ENCODE measurements at regions not wholly inside any gene's neighbourhood (a gene's known extent, or its start where the extent isn't known, plus 50 kb on each side); places are given as distances from the start of the nearest gene placed in this dataset.

DNA sequence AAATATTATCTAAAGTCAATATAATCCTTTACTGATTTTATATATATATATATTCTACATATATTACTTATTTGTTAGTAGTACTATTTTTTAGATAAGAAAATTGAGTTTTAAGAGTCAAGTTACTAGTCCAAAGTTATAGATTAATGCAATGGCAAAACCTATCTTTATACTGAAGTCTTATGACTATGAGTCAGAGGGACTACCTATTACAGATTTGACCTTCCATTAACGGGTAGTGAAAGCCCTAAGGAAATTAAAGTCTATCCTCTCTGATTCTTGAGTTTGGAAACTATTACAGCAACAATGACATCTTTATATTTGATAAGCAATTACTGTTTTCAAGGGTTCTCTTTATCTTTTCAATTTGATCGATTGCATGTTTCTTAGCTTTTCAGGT lies 315.8 kb downstream of the CASP12 start:
- no peak for FAIRE-seq

DNA sequence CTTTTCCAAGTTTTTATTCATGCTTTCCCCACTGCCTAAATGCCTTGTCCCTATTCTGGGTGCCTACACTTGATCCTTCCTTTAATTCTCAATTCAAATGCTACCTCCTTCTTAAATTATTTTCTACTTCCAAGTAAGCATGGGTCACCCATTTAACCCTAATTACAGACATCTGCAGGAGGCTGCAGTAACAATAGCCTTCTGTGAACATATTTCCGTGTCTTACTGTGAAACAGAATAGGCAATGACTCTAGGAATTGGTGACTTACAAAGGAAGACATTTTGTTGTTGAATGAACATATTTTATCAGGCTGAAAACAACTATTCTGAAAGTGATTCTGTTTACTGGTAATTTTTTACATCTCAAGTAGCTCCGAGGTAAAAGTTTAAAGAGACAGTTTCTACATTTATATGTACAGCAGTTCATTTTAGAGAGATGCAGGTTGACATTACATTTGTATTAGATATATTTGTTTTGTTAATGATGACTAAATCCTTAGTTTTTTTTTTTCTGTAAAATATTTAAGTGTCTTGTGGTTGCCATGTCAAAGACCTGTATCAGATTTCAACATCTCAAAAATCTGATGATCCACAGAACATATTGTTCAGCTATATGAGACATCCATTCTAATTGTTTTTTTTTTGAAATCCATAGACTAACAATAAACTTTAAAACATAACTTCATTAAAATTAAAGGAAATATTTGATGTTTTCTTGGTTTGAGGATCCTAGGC lies 316.8 kb downstream of the CASP12 start:
- no peak for FAIRE-seq

- no peak for FAIRE-seq
Observed at GRCh38 chr11:104573441-104573990, 324.7 kb downstream of the CASP12 start.

- no peak for FAIRE-seq
Observed at GRCh38 chr11:104572279-104572678, 326.0 kb downstream of the CASP12 start.

GRCh38 chr11:104570078-104570701 lies 328.1 kb downstream of the CASP12 start:
- FAIRE-seq: no peak

DNA sequence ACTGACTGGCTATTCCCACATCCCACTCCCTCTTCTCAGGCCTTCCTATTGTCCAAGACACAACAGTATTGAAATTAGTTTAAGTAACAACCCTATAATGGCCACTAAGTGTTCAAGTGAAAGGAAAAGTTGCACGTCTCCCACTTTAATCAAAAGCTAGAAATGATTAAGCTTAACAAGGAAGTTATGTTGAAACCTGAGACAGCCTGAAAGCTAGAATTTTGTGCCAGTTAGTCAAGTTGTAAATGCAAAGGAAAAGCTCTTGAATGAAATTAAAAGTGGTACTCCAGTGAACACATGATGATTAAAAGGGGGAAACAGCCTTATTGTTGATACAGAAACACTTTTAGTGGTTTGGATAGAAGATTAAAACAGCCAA lies 332.7 kb downstream of the CASP12 start:
- FAIRE-seq: no peak

DNA sequence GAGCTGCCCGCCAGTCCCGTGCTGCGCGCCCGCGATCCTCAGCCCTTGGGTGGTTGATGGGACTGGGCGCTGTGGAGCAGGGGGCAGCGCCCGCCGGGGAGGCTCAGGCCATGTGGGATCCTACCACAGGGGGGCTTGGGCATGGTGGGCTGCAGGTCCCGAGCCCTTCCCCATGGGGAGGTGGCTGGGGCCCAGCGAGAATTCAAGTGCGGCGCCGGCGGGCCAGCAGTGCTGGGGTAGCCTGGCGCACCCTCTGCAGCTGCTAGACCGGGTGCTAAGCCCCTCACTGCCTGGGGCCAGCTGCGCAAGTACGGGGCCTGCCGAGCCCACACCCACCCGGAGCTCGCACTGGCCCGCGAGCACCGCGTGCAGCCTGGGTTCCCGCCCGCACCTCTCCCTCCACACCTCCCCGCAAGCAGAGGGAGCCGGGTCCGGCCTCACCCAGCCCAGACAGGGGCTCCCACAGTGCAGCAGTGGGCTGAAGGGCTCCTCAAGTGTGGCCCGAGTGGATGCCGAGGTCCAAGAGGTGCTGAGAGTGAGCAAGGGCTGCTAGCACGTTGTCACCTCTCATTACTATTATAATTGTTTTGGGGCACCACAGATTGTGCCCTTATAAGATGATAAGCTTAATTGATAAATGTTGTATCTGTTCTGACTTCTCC lies 333.2 kb downstream of the CASP12 start:
- no peak for FAIRE-seq

DNA sequence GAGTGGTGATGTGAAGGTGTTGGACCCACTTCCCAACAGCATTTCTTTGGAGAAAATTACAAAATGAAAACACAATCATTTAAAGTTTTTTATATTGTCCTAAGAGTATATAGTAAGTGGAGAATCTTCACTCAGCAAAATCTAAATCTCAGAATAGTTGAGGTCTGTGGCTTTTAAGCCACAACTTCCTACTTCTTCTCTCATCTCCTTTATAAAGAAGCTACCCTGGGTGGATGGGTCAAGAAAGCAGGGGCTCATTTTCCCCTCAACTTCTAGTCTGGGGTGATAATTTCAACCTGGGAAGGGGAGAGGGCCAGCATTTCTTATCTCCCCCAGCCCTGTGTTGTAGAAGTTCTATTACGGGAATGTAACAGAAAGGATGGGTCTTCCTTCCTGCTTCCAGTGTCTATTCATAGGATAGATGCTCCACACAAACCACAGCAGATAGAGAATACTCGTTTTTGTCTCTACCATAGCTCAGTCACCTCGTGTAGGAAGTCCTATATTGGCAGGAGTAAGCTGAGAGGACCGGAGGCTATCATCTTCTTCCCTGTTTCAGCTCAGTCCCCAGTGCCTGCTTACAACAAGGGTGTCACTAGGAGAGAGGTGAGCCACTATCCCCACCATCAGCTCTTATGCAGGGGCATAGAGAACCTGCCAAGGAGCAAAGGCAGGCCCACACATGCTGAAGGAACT lies 341.5 kb downstream of the CASP12 start:
- no peak for FAIRE-seq

DNA sequence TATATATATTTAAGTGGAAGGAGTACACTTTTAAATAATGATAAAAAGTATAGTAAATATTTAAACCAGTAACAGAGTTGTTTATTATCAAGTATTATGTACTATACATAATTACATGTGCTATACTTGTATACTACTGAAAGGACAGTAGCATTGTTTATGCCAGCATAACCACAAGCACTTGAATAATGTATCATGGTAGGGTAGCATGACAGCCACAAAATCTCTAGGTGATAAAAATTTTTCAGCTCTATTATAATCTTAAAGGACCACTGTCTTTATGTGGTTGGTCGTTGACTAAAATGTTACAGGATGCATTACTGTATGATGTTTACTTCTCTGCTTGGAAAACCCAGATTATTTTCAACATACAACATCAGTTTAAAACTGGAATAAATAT lies 349.2 kb downstream of the CASP12 start:
- no peak for FAIRE-seq

GRCh38 chr11:104547996-104548661 lies 350.1 kb downstream of the CASP12 start:
- FAIRE-seq: no peak

DNA sequence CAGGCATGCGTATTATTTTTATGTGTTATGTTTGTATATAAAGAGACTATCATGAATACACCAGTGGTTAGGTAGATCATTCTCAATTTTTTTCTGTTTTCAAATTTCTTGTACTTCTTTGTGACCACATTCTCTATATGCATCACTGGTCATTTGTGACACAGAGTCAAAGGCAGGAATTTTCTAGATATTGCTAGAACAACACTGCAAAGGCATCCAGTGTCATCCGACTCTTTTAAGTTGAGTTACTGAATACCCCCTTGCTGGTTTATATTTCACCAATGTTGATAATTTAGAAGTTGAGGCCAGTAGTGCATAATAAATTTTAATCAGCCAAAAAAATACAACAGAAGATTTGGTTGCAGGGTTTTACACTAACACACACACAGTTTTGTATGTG lies 351.8 kb downstream of the CASP12 start:
- no peak for FAIRE-seq

GRCh38 chr11:104541701-104542100 lies 356.6 kb downstream of the CASP12 start:
- no peak for FAIRE-seq

GRCh38 chr11:104538313-104538712 lies 359.9 kb downstream of the CASP12 start:
- FAIRE-seq: no peak

DNA sequence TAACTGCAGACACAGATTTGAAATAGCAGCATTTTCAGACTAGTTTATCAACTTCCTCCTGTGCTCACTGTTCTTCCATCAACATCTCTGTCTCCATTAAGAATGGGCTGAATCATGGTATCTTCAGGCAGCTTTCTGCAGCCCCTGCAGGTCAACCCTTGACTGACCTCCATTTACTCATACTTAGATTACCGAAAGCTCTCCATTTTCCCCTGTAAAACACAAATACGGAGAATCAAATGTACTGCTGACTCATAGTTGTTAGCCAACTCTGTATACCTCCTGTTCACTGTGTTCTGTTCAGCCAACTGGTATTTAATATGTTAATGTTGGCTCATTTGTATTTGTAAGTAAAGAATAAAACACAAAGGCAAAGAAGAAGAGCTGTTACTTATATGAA lies 364.0 kb downstream of the CASP12 start:
- FAIRE-seq: no peak

- FAIRE-seq: no peak
Observed at GRCh38 chr11:104531894-104532293, 366.4 kb downstream of the CASP12 start.

GRCh38 chr11:104531075-104531474 lies 367.1 kb upstream of the PDGFD start:
- FAIRE-seq: no peak

GRCh38 chr11:104529906-104530305 lies 366.0 kb upstream of the PDGFD start:
- FAIRE-seq: no peak

- no peak for FAIRE-seq
Observed at GRCh38 chr11:104529213-104529612, 365.3 kb upstream of the PDGFD start.

GRCh38 chr11:104526006-104526405 lies 362.1 kb upstream of the PDGFD start:
- no peak for FAIRE-seq

GRCh38 chr11:104525416-104525815 lies 361.5 kb upstream of the PDGFD start:
- FAIRE-seq: no peak

- no peak for FAIRE-seq
Observed at GRCh38 chr11:104524254-104524653, 360.3 kb upstream of the PDGFD start.

GRCh38 chr11:104523611-104524010 lies 359.7 kb upstream of the PDGFD start:
- FAIRE-seq: no peak

- no peak for FAIRE-seq
Observed at GRCh38 chr11:104522650-104523049, 358.7 kb upstream of the PDGFD start.
